K562 (cell line): ENCODE measurements at regions not wholly inside any gene's neighbourhood (a gene's known extent, or its start where the extent isn't known, plus 50 kb on each side); places are given as distances from the start of the nearest gene placed in this dataset.

Experiments used
- ATAC-seq: fragments of 200-7000 bp; cut with Tn5 transposase; 3 replicates; pipeline ENCODE4 v1.9.1; 2020; ENCODE audit warnings: moderate library complexity
- BruUV-seq: library from RNA; stranded (reverse); fragments of 400-500 nt; replicated peaks from 2 replicates; lab custom pipeline; 2021; lab: Mats Ljungman, UMichigan
- CTCF ChIA-PET: fragments of 300-600 bp; formaldehyde crosslinking; extraction: SDS; loops from one replicate; lab custom pipeline; 2021; ENCODE audit warnings: low intra/inter-chr PET ratio; lab: Yijun Ruan, JAX
- POLR2A ChIA-PET: fragments of 300-600, 350-650 bp; sonication (Branson Sonifier 250); formaldehyde crosslinking; extraction: SDS; loops from one replicate; lab custom pipeline; 2021; ENCODE audit warnings: antibody characterized with exemption, inconsistent platforms; lab: Yijun Ruan, JAX
- DNase-seq, 4 experiments: peaks; one replicate each; pipeline versions ENCODE4 v3.0.0 to v3.0.0-alpha.2; 2011 to 2018; ENCODE audit warnings: low spot score in 3 of 4, mixed read lengths in 3 of 4; ENCODE audit errors: extremely low read depth in 1 of 4
- FAIRE-seq: peaks from 2 replicates; lab custom pipeline; 2011; peaks lifted over from hg19 to GRCh38; lab: Jason Lieb, UNC
- H2AFZ ChIP-seq: 2 replicates; pipeline ENCODE4 v1.6.0; 2011; ENCODE audit warnings: low read depth, low read length, control low read depth, inconsistent platforms
- H3K27ac ChIP-seq: fragments of 200-600 bp; 3 replicates; pipeline ENCODE4 v1.8.0; 2011; ENCODE audit warnings: low read depth, mild to moderate bottlenecking, control low read depth, inconsistent platforms, low read length, moderate library complexity, mixed read lengths; ENCODE audit errors: extremely low read depth
- H3K27me3 ChIP-seq, 2 experiments: fragments of 300-600 bp in 1 of 2; 2 replicates in 1 of 2; 3 replicates in 1 of 2; pipeline versions ENCODE4 v1.6.0 to v1.8.0; 2011; ENCODE audit warnings: inconsistent platforms in 2 of 2, low read length in 2 of 2, mild to moderate bottlenecking in 1 of 2, mixed read lengths in 1 of 2, moderate library complexity in 1 of 2; ENCODE audit not compliant: control insufficient read depth in 2 of 2, insufficient read depth in 2 of 2
- H3K36me3 ChIP-seq: fragments of 300-600 bp; 3 replicates; pipeline ENCODE4 v1.8.0; 2011; ENCODE audit warnings: mild to moderate bottlenecking, low read length, inconsistent platforms; ENCODE audit not compliant: control insufficient read depth, insufficient read depth
- H3K4me1 ChIP-seq, 2 experiments: fragments of 200-600 bp in 1 of 2; replicated peaks in 1 of 2; 2 replicates in 1 of 2; 3 replicates in 1 of 2; pipeline versions ENCODE4 v1.5.1 to v1.8.0; 2011; ENCODE audit warnings: inconsistent platforms in 2 of 2, low read length in 2 of 2, mild to moderate bottlenecking in 1 of 2, mixed read lengths in 1 of 2, moderate library complexity in 1 of 2; ENCODE audit not compliant: control insufficient read depth in 2 of 2, insufficient read depth in 2 of 2
- H3K4me2 ChIP-seq: 2 replicates; pipeline ENCODE4 v1.6.1; 2011; ENCODE audit warnings: low read length, control low read depth, inconsistent platforms, mixed read lengths; ENCODE audit not compliant: insufficient read depth
- H3K4me3 ChIP-seq: fragments of 200-600 bp; sonication (generic), shearing (Covaris generic); 2 replicates; pipeline ENCODE4 v1.5.1; 2016; ENCODE audit warnings: control low read depth, inconsistent platforms
- H3K79me2 ChIP-seq: fragments of 200-600 bp; 3 replicates; pipeline ENCODE4 v1.8.0; 2011; ENCODE audit warnings: low read length, inconsistent platforms; ENCODE audit not compliant: control insufficient read depth, insufficient read depth
- H3K9ac ChIP-seq, 2 experiments: 2 replicates each; pipeline versions ENCODE4 v1.6.0 to v1.6.1; 2011; ENCODE audit warnings: low read depth in 2 of 2, low read length in 2 of 2, control low read depth in 1 of 2, inconsistent platforms in 1 of 2, mild to moderate bottlenecking in 1 of 2, mixed read lengths in 1 of 2; ENCODE audit not compliant: insufficient read depth in 1 of 2
- H3K9me1 ChIP-seq: one replicate; pipeline ENCODE4 v1.6.0; 2011; ENCODE audit warnings: inconsistent platforms, mild to moderate bottlenecking, low read length, moderate library complexity; ENCODE audit not compliant: control insufficient read depth, insufficient read depth
- H3K9me3 ChIP-seq: replicated peaks from 2 replicates; pipeline ENCODE4 v1.5.1; 2011; ENCODE audit warnings: low read depth, low read length, inconsistent platforms; ENCODE audit not compliant: control insufficient read depth, insufficient read depth
- H4K20me1 ChIP-seq: replicated peaks from 2 replicates; pipeline ENCODE4 v1.6.1; 2011; ENCODE audit warnings: low read length, inconsistent platforms, mixed read lengths; ENCODE audit not compliant: control insufficient read depth, insufficient read depth
- CC2D1A ChIP-seq: fragments of 450-650 bp; IDR thresholded peaks from 2 replicates; pipeline ENCODE4 v1.6.1; 2017; ENCODE audit warnings: mild to moderate bottlenecking
- HLTF ChIP-seq: fragments of 450-650 bp; IDR thresholded peaks from 2 replicates; pipeline ENCODE4 v1.6.1; 2016
- HNRNPL ChIP-seq: fragments of 200-400 bp; formaldehyde crosslinking; IDR thresholded peaks from 2 replicates; pipeline ENCODE4 v1.6.1; 2017; ENCODE audit warnings: low read depth, mild to moderate bottlenecking, low read length
- KAT2B ChIP-seq: IDR thresholded peaks from one replicate; pipeline ENCODE4 v1.6.1; 2012; ENCODE audit warnings: low read depth, mild to moderate bottlenecking, control low read depth, inconsistent platforms, low read length, moderate library complexity
- PTTG1 ChIP-seq: fragments of 450-650 bp; IDR thresholded peaks from 2 replicates; pipeline ENCODE4 v1.6.1; 2016; ENCODE audit warnings: low read depth, mild to moderate bottlenecking, missing genetic modification characterization, missing compliant biosample characterization
- RAD21 ChIP-seq, 2 experiments: fragments of 250-450 bp in 1 of 2; fragments of 450-650 bp in 1 of 2; sonication (Bioruptor Pico) in 1 of 2; formaldehyde crosslinking in 1 of 2; IDR thresholded peaks in 1 of 2; conservative IDR thresholded peaks in 1 of 2; 2 replicates each; pipeline versions ENCODE4 v1.4.0 to v1.8.0; 2020 to 2022; ENCODE audit warnings: mild to moderate bottlenecking in 2 of 2, moderate library complexity in 1 of 2
- RCOR1 ChIP-seq, 2 experiments: IDR thresholded peaks; 2 replicates each; pipeline ENCODE4 v1.6.1; 2012; ENCODE audit warnings: low read depth in 2 of 2, low read length in 2 of 2, borderline replicate concordance in 1 of 2, improper control_type of control experiment in 1 of 2
- SMARCC2 ChIP-seq: fragments of 450-650 bp; IDR thresholded peaks from 2 replicates; pipeline ENCODE4 v1.6.1; 2017; ENCODE audit warnings: antibody characterized with exemption, moderate library complexity, mild to moderate bottlenecking, low read depth
- SRSF3 ChIP-seq: fragments of 200-400 bp; formaldehyde crosslinking; IDR thresholded peaks from 2 replicates; pipeline ENCODE4 v1.6.1; 2016; ENCODE audit warnings: mild to moderate bottlenecking, low read length, moderate library complexity; ENCODE audit not compliant: insufficient read depth
- SRSF7 ChIP-seq: fragments of 200-400 bp; formaldehyde crosslinking; optimal IDR thresholded peaks from 2 replicates; pipeline ENCODE3; 2017; ENCODE audit warnings: mild to moderate bottlenecking, low read depth, low read length
- ZNF274 ChIP-seq: IDR thresholded peaks from 2 replicates; pipeline ENCODE4 v1.6.1; 2011; ENCODE audit warnings: low read depth, mild to moderate bottlenecking, low read length, moderate library complexity, borderline replicate concordance
- WGBS: fragments of 100-300 bp; shearing (Covaris generic); methylation state at CpG from one replicate; pipeline ENCODE4 v1.1.6; 2016; ENCODE audit warnings: low coverage, mixed read lengths; ENCODE audit not compliant: insufficient coverage; ENCODE audit errors: missing lambda C conversion rate; 5-methylcytosine and 5-hydroxymethylcytosine counted together
- in situ Hi-C: fragments of 300-500 bp; cut with MboI; formaldehyde crosslinking; loops from 4 replicates; pipeline ENCODE4 v1.15.0; 2018; ENCODE audit warnings: inconsistent platforms, mixed read lengths
- intact Hi-C: fragments of 100-400 bp; cut with micrococcal nuclease; formaldehyde crosslinking; loops from 2 replicates; pipeline ENCODE4 v1.14.2; 2022
- TF ChIP-seq, protein P1 (sequence below): fragments of 250-450 bp; sonication (Bioruptor Pico); IDR thresholded peaks from 2 replicates; pipeline ENCODE4 v1.5.0; 2020; ENCODE audit warnings: mild to moderate bottlenecking
- TF ChIP-seq, protein P2 (sequence below), 2 experiments: fragments of 450-650 bp in 1 of 2; IDR thresholded peaks; 2 replicates each; pipeline ENCODE4 v1.6.1; 2011 to 2017; ENCODE audit warnings: low read depth in 2 of 2, antibody characterized with exemption in 1 of 2, borderline replicate concordance in 1 of 2, low read length in 1 of 2, mild to moderate bottlenecking in 1 of 2, mixed read lengths in 1 of 2; ENCODE audit not compliant: control insufficient read depth in 1 of 2

DNA sequence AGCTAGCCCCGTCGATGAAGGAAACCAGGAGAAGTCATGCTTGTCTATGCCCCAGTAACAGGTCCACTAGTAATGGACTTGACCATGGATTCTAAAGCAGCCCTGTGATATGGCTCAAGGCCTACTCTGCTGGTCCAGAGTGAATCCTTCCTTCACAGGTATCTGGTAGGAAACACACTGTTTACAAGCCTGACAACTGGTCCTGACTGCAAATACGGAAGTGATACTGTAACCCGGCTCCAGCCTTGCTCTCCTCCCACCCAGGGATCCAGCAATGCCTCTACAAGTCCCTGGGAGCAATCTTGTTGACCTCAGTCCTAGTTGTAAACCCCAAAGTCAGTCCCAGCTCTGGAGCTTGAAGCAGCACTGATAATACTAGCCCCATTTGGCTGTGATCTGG lies 239.2 kb upstream of the GRID2 start:
- in situ Hi-C loops = no loop called here
- ChIA-PET POLR2A (no interaction called here), CTCF (no interaction called here)
- H3K27ac ChIP-seq = no peak overlapping the region
- no peaks in the 10 kb centered on the region for H3K36me3 ChIP-seq
- H3K79me2 ChIP-seq = no peaks in the 10 kb centered on the region
- no peak overlapping the region for H3K4me2 ChIP-seq
- no peak overlapping the region for H3K9ac ChIP-seq
- no peak for ATAC-seq
- no peak overlapping the region for H3K4me3 ChIP-seq
- 0% methylated on average over 4 of the region's 4 CpGs for WGBS
- H2AFZ ChIP-seq = no peak overlapping the region
- no peak for DNase-seq
- H3K4me1 ChIP-seq = no peaks in the 10 kb centered on the region
- H3K27me3 ChIP-seq = no peaks in the 10 kb centered on the region
- H4K20me1 ChIP-seq = no peaks in the 10 kb centered on the region
- FAIRE-seq = no peak
- H3K9me3 ChIP-seq = no peaks in the 10 kb centered on the region
- no TSS peak for BruUV-seq
- no peaks in the 10 kb centered on the region for H3K9me1 ChIP-seq
- intact Hi-C loops = no loop called here
- TF ChIP-seq CC2D1A (no peak), HLTF (no peak), RAD21 (CRISPR knock-in tag; conservative IDR thresholded peaks at IDR 0.05 in 1 of 2, IDR thresholded peaks at IDR 0.05 in 1 of 2) (no peak), PTTG1 (tag) (no peak), RCOR1 (IDR thresholded peaks at IDR 0.05; ENCODE audit: borderline replicate concordance in 1 of 2, low read depth in 2 of 2, low read length in 2 of 2) (no peak), SMARCC2 (no peak), SRSF7 (no peak), SRSF3 (no peak), ZNF274 (no peak), KAT2B (no peak), HNRNPL (no peak)
- TF ChIP-seq, protein P1, sequence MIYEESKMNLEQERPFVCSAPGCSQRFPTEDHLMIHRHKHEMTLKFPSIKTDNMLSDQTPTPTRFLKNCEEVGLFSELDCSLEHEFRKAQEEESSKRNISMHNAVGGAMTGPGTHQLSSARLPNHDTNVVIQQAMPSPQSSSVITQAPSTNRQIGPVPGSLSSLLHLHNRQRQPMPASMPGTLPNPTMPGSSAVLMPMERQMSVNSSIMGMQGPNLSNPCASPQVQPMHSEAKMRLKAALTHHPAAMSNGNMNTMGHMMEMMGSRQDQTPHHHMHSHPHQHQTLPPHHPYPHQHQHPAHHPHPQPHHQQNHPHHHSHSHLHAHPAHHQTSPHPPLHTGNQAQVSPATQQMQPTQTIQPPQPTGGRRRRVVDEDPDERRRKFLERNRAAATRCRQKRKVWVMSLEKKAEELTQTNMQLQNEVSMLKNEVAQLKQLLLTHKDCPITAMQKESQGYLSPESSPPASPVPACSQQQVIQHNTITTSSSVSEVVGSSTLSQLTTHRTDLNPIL = no peak
- TF ChIP-seq, protein P2, sequence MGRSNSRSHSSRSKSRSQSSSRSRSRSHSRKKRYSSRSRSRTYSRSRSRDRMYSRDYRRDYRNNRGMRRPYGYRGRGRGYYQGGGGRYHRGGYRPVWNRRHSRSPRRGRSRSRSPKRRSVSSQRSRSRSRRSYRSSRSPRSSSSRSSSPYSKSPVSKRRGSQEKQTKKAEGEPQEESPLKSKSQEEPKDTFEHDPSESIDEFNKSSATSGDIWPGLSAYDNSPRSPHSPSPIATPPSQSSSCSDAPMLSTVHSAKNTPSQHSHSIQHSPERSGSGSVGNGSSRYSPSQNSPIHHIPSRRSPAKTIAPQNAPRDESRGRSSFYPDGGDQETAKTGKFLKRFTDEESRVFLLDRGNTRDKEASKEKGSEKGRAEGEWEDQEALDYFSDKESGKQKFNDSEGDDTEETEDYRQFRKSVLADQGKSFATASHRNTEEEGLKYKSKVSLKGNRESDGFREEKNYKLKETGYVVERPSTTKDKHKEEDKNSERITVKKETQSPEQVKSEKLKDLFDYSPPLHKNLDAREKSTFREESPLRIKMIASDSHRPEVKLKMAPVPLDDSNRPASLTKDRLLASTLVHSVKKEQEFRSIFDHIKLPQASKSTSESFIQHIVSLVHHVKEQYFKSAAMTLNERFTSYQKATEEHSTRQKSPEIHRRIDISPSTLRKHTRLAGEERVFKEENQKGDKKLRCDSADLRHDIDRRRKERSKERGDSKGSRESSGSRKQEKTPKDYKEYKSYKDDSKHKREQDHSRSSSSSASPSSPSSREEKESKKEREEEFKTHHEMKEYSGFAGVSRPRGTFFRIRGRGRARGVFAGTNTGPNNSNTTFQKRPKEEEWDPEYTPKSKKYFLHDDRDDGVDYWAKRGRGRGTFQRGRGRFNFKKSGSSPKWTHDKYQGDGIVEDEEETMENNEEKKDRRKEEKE (IDR thresholded peaks at IDR 0.05; ENCODE audit: borderline replicate concordance in 1 of 2, control insufficient read depth in 1 of 2, low read depth in 2 of 2, low read length in 1 of 2) = no peak
